ENCODE measurements at regions not wholly inside any gene's neighbourhood (a gene's known extent, or its start where the extent isn't known, plus 50 kb on each side); places are given as distances from the start of the nearest gene placed in this dataset.

DNA sequence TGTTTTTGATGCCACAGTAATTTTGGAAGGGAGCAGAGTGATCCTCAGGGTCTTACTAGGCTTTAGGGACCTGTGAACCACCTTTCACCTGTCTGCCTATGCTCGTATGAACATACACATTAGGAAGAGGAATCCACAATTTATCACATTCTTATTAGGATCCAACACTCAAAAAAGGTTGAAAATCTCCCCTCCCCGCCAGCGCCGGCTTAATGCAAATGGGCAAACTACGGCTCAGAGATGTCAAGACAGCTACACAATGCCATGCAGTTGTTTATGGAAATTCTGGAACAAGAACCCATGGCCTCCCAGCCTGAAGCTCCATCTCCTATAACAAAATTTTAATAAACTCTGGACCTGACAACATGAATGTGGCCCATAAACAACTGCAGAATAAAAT is 375.9 kb upstream of the ACVR2A start:
- DNase-seq (ENCODE audit: low spot score): no peak

- no peak for DNase-seq (ENCODE audit: low spot score)
Measured at GRCh38 chr2:147468349-147468748, 376.5 kb upstream of the ACVR2A start.

DNA sequence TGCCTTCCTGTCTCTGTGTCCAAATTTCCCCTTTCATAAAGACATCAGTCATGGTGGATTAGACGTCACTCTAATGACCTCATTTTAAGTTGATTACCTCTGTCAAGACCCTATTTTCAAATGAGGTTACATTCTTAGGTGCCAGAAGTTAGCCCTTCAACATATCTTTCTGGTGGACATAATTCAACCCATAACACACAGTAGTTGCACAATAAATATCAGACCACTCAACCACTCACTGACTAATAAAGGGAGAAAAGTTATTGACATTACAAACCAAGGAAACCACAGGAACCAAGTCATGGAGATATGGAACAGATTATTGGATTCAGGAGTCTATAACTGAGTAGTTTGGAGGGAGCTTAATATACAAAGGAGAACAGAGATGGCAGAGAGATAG is 377.4 kb upstream of the ACVR2A start:
- no peak for DNase-seq (ENCODE audit: low spot score)

GRCh38 chr2:147464737-147465357 is 380.0 kb upstream of the ACVR2A start:
- no peak for DNase-seq (ENCODE audit: low spot score)

GRCh38 chr2:147463881-147464520 is 380.8 kb upstream of the ACVR2A start:
- no peak for DNase-seq (ENCODE audit: low spot score)

DNA sequence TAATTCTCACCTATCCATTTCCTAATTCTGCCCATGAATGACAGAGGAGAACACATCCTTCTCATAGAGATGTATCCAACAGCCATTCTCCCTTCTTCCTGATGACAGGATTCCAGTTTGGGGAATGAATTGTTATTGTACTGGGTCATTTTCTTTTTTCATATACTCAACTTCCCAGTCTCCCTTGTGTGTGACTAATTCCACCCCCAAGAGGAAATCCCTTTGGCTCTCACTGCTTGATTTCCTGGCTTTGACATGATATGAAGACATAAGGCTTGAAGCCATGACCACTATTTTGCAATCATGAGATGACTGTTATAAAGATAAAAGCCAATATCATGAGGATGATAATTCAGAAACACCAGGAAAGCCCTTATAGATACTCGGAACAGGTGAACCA is 384.7 kb upstream of the ACVR2A start:
- no peak for DNase-seq (ENCODE audit: low spot score)

DNA sequence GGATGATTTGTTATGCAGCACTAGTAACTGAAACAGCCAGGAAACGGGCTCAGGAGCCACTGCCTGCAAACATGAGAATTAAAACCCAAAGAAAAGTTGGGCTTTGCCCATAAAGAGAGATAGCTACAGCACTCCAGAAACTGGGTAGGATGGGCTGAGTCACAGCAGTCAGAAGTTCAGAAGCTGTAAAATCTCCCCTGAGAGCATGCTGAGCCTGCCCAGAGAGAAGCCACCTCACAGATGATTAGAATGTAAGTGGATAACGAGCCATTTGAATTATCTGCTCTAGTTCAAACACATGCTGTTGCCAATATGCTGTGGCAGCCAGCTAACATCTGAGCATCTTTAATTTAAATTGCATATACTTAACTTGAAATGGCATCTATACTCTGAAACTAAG is 388.1 kb upstream of the ACVR2A start:
- DNase-seq (ENCODE audit: low spot score): no peak

- DNase-seq (ENCODE audit: low spot score): no peak
Measured at GRCh38 chr2:147451902-147452515, 392.8 kb upstream of the ACVR2A start.

DNA sequence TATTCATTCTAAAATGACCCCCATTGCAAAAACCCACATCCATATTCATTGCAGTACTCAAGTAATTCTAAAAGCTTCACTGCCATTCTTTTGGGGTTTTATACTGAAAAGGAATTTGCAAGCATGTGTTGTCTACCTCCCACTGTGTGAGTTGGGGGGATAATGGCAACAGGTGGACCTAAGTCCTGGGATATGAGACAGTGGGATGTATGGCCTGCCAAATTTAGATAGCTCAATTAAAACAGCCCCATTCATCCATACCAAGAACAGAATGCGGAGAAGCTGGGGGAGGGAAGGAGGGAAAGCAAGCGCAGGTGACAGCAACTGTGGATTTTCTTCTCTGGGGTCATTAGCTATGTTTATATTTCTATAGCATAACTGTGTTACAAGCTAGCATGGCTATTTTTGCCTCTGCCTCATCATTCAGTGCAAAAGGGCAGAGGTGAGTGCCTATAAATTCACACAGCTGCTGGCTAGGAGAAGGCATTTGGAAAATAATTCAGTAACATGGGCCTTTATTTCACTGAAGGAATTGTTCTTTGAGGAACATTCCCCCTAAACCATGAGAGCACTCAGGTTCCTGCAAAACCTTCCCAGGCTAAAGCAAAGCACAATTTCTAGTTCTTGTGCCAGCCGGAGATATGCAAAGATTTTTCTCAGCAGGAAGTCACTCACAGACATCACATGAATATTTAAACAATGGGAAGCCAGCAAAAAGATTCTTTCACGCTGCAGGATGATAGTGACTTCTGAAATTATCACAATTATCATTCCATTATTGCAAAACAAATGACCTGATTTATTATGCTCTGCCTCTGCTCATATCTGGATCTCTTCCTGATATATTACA is 393.9 kb upstream of the ACVR2A start:
- DNase-seq (ENCODE audit: low spot score): no peak

GRCh38 chr2:147449323-147449991 is 395.4 kb upstream of the ACVR2A start:
- DNase-seq (ENCODE audit: low spot score): no peak

DNA sequence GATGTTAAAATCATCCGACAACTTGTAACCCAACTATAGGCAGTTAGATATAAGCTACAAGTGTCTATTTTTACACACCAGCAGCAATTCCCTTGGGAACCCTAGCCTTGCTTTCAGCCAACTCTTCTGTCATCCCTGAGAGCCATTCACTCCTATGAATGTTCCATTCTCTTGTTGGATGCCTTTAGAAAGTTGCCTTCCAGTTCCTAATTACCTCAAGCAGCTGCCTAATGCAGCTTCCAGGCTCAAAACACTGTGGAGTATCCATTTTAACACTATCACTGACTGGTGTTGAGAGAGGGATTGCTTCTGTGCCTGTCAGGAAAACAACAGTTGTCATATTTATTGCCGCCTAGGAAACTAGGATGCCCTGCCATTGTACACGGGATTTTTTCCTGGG is 402.0 kb upstream of the ACVR2A start:
- no peak for DNase-seq (ENCODE audit: low spot score)

DNA sequence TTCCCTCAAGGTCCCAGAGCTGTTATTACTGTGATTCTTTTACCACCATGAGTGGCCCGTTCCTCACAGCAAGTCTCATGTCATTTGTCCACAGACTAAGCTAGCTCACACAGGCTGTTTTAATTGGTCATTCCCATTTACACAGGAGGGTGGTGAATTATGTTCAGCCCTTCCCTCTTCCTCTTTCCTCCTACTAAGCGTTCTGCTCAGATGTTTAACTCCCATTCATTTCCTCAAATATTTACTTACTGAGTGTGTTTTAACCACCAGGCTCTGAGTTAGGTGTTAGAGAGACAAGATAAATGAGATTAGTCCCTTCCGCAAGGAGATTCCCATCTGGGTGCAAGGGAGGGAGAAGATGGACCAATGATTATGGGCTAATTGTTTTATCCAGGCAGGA is 403.6 kb upstream of the ACVR2A start:
- no peak for DNase-seq (ENCODE audit: low spot score)

DNA sequence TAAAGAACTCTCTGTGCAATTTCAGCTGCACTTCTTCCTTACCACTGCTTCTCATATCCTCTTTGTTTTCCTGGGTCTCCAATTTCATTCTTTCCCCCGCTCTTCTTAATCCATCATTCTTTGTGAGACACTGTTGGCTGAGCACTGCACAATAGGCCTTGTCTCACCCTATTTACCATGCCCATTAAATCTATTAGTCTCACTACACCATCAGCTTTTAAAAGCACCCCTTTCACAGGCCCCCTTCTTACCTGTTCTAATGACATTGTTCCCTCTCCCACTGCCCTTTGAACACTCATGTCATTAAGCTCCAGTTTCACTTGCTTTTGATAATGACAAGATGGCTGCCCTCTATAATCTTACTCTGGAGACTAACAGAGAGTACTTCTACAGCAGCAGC is 404.1 kb upstream of the ACVR2A start:
- DNase-seq (ENCODE audit: low spot score): no peak

DNA sequence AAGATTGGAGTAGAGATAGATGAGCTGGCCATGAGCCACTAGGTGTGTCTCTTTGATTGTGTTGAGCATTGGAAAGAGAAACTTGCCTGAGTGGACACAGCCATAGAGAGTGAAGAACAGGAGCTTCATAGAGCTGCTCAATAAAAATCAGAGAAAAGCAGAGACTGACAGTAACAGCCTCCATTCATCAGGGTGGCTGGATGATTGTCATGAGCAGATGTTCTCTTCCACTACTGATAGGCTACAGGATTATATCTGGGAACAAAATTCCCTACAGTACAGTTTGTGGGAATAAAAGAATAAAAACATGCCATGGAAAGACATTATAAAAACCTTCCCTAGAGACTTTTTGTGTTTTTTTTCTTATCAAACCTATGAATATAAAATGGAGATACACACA is 404.8 kb upstream of the ACVR2A start:
- DNase-seq (ENCODE audit: low spot score): no peak

- DNase-seq (ENCODE audit: low spot score): no peak
Measured at GRCh38 chr2:147438882-147439281, 405.9 kb upstream of the ACVR2A start.

DNA sequence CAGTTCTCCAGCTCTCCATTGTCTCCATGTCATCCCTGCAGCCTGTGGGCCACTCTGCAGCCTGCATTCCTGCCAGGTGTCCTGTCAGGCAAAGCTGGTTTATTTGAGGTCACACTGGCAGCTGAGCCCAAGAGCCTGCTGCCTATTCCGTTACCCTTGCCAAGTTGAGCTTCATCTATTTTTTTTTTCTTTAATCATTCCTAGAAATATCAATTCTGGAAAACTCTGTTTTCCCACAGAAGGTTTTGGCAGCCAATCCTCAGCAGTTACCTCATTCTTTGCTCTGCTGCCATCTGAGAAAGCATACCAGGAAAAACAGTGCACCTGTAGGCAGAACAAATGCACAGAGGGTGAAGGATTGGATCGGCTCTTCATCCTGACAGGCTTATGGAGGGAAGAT is 411.0 kb upstream of the ACVR2A start:
- no peak for DNase-seq (ENCODE audit: low spot score)

DNA sequence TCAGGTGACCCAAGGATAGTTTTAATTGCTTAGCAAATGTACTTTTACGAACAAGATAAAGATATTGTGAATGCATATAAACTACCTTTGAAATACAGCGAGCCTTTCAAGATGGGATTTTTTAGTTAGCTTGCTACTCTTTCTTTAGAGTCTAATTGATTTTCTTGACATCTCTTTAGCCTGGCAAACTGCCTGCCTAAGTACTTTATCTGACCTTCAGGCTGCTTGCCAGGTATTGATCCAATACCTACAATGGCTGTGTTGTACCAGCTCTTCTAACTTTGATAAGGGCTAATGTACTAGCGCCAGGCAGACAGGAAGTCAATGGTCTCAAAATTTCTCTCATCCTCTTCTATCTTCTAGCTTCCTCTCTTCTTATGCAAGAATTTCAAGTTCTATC is 414.4 kb upstream of the ACVR2A start:
- DNase-seq (ENCODE audit: low spot score): no peak

GRCh38 chr2:147428120-147428747 is 416.6 kb upstream of the ACVR2A start:
- no peak for DNase-seq (ENCODE audit: low spot score)

DNA sequence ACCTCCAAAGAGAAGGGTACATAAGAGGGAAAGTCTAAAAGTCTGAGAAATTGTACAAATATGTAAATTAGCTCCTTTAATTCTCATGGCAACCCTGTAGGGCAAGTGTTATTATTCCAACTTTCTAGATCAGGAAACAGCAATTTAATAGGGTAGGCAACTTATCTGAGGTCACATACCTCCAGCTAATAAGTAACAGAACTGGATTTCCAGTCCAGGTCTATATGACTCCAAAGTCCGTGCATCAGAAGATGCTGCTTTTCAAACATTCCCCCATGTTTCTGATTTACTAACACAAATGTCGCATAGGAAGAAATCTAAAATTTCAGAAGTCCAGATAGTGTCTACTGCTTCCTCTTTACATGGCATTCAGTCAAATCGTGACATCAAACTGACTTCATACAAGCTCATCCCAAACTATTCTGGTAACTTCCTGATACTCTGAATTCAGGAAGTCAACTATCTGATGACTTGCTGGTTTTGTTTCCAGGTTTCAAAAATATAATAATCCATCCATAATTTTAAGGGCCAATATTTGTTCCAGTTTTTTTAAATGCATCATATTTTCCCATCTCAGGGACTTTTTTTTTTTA is 419.3 kb upstream of the ACVR2A start:
- DNase-seq (ENCODE audit: low spot score): no peak

DNA sequence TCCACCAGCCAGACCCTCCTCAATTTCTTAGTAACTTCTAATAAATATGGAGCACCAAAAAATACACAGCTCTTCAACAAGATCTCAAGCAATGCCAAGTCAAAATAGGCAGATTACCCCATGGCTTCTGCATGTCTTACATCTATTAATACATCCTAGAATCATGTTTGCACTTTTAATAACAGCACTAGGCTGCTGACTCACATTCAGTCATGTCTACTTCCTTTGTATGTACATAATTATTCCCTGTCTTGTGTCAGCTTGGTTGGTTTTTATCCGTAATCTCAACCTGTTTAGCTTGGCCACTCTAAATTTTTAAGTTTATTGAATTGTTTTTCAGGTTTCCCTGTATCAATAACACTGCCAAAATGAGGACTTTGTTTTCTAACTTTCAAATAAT is 420.1 kb upstream of the ACVR2A start:
- no peak for DNase-seq (ENCODE audit: low spot score)

Data from SK-N-DZ (cell line).